Stimulated activated naive CD8-positive, alpha-beta T cell treated with anti-CD3 and anti-CD28 coated beads, Interleukin-15, amount 100 ng/mL, for 72 hours (primary cell): ENCODE measurements at regions not wholly inside any gene's neighbourhood (a gene's known extent, or its start where the extent isn't known, plus 50 kb on each side); places are given as distances from the start of the nearest gene placed in this dataset.
A peak's percentile ranks its signal among the peaks of the same experiment; 100 is the strongest.

ENCODE experiments used
- ATAC-seq: fragments of 150-1000 bp; cut with Tn5 transposase; 2 replicates; pipeline ENCODE4 v1.10.0; 2021; ENCODE audit warnings: mild to moderate bottlenecking, moderate library complexity
- DNase-seq, 2 donors: peaks; one replicate each; pipeline ENCODE4 v3.0.0; 2021 to 2022
- H3K27ac Mint-ChIP-seq, 2 donors: one replicate each; pipeline ENCODE4 v1.8.0; 2022; ENCODE audit warnings: mild to moderate bottlenecking in 2 of 2, mixed read lengths in 2 of 2, moderate library complexity in 2 of 2
- H3K27me3 Mint-ChIP-seq: one replicate; pipeline ENCODE4 v1.8.0; 2022; ENCODE audit warnings: mixed read lengths
- H3K4me1 Mint-ChIP-seq: one replicate; pipeline ENCODE4 v1.8.0; 2022; ENCODE audit warnings: mild to moderate bottlenecking, mixed read lengths
- H3K4me3 Mint-ChIP-seq, 2 donors: one replicate each; pipeline ENCODE4 v1.8.0; 2022; ENCODE audit warnings: mild to moderate bottlenecking in 2 of 2, mixed read lengths in 2 of 2, moderate library complexity in 1 of 2
- H3K9me3 Mint-ChIP-seq, 2 donors: one replicate each; pipeline ENCODE4 v1.8.0; 2022; ENCODE audit warnings: mixed read lengths in 2 of 2

DNA sequence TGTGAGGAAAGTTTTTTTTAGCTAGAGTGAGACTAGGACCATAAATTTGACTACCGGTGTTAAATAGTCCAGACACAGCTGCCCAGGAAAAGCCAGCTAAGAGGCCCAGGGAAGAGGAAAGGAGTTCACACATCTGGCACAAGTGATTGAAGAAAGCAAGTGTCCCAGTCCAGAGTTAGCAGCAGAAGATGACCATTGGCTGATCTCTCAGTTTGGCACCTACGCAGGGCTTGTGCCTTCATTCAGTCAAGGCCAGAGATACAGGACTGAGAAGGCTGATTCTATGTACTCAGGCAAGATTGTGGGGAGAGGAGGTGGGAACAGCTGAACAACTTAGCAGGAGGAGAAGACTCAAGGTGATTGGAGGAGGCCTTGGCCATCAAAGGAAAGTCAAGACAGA is 575.0 kb upstream of the KLF12 start:
- Mint-ChIP-seq H3K4me3 (no peak overlapping the region), H3K4me1 (no peaks in the 10 kb centered on the region), H3K27ac (no peak overlapping the region), H3K9me3 (no peaks in the 10 kb centered on the region), H3K27me3 (no peaks in the 10 kb centered on the region)
- ATAC-seq (no peak), DNase-seq (no peak)

DNA sequence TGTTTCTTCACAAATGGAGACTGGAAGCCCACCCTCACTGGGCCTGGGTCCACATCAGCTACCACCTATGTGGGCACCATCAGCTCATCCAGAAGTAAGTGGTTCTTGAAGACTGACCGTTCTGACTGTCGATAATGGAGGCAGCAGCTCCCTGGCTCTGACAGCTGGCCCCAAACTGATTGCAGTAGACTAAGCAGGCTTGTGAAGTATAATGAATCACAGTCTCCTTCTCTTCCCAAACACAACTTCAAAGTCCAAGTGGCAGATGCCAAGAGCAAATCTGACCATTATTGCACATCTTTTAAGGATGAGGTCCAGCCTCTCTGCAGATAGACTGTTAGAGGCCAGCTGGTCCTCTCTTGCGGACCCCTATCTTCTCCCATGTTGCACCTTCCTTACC is 574.4 kb upstream of the KLF12 start:
- H3K9me3 Mint-ChIP-seq, result no peaks in the 10 kb centered on the region
- DNase-seq (no peak), ATAC-seq (no peak)
- H3K4me1 Mint-ChIP-seq, result no peaks in the 10 kb centered on the region
- no peaks in the 10 kb centered on the region for H3K27me3 Mint-ChIP-seq
- H3K4me3 Mint-ChIP-seq, result no peak overlapping the region
- H3K27ac Mint-ChIP-seq, result no peak overlapping the region

DNA sequence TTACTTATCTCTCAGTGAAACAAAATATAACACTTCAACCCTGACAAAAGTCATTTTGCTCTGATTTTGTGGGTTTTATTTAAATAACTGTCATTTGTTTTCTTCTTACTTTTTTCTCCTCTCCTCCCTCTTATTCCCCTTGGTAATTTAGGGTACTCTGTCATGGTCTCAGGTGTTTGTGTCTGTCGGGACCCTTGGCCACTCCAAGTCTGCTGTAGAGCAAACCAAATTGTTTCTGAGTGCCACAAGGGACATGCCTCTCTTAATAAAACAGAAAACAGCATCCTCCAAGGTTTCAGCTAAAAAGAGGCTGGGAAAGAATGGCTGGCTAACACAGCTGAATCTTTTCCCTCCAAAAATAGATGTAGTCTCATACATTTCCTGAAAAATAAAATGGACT is 573.1 kb upstream of the KLF12 start:
- H3K9me3 Mint-ChIP-seq, result no peaks in the 10 kb centered on the region
- DNase-seq (no peak), ATAC-seq (no peak)
- H3K27ac Mint-ChIP-seq, result peak overlapping the region in 1 of 2 donors; percentile 47
- no peak overlapping the region for H3K4me3 Mint-ChIP-seq
- no peaks in the 10 kb centered on the region for H3K4me1 Mint-ChIP-seq
- H3K27me3 Mint-ChIP-seq, result no peaks in the 10 kb centered on the region

DNA sequence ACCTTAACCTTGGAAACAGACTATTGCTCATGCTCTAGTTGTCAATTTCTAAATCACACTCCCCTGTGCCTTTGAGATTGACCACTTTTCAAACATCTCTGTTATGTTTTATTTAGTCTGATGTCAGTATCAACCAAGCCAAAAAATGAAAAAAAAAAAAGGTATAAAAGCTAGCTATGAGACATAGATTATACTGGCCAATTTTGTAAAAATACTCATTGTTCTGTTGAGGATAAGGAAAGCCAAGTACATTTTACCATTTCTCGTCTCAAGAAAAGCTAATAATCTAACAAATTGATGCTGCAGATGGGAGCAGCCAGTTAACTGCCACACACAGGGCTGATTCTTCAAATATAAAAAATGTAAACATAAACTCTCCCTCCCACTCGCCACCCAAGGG is 572.6 kb upstream of the KLF12 start:
- H3K4me3 Mint-ChIP-seq, result no peak overlapping the region
- DNase-seq (no peak), ATAC-seq (no peak)
- H3K4me1 Mint-ChIP-seq, result no peaks in the 10 kb centered on the region
- no peaks in the 10 kb centered on the region for H3K27me3 Mint-ChIP-seq
- H3K9me3 Mint-ChIP-seq, result no peaks in the 10 kb centered on the region
- H3K27ac Mint-ChIP-seq, result no peak overlapping the region

DNA sequence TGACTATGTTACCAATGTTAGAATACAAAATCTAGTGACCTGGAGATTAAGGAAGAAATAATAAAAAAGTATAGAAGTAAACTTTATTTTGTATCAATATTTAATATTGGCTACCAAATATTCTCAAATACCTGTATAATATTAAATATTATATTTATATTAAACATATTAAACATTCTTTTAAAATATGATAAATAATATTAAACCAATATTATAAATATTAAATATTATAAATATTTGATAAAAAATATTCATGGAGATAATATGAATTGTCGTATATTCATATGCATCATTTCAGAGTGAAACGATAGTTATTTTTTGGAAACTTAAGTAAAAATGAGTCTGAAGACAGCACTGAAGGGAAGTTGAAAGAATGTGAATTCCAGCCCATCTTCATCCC is 571.2 kb upstream of the KLF12 start:
- Mint-ChIP-seq H3K27ac (no peak overlapping the region), H3K4me1 (no peaks in the 10 kb centered on the region)
- DNase-seq, result no peak

DNA sequence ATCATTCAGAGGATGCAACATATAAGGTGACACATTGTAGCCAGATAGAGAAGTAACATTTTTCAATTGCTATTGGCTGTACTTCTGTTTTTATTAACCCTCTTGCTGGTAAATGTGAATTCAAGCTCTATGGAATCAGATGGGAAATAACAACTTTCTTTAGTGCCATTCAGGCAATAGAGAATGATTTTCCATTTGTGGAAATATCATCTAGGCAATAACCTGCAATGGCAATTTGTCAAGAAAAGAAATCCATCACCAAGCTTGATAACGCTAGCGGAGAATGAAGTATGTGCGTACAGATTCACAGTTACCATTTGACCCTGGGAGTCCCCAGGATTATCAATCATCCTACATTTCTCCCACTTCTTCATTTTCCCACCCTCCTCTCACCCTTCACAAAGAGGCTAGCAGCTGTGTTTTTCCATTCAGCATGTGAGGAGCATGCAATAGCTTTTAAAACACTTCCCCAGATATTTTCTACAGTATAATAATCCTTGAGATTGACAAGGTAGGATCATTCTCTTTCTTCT is 569.7 kb upstream of the KLF12 start:
- H3K9me3 Mint-ChIP-seq, result no peaks in the 10 kb centered on the region
- H3K27ac Mint-ChIP-seq, result no peak overlapping the region
- H3K4me3 Mint-ChIP-seq, result no peak overlapping the region
- H3K4me1 Mint-ChIP-seq, result no peaks in the 10 kb centered on the region
- H3K27me3 Mint-ChIP-seq, result no peaks in the 10 kb centered on the region
- DNase-seq, result no peak
- ATAC-seq, result no peak

More for the DNA sequence above, 571.2 kb upstream of the KLF12 start:
- ATAC-seq, result no peak
- Mint-ChIP-seq H3K27me3 (no peaks in the 10 kb centered on the region), H3K4me3 (no peak overlapping the region), H3K9me3 (no peaks in the 10 kb centered on the region)

DNA sequence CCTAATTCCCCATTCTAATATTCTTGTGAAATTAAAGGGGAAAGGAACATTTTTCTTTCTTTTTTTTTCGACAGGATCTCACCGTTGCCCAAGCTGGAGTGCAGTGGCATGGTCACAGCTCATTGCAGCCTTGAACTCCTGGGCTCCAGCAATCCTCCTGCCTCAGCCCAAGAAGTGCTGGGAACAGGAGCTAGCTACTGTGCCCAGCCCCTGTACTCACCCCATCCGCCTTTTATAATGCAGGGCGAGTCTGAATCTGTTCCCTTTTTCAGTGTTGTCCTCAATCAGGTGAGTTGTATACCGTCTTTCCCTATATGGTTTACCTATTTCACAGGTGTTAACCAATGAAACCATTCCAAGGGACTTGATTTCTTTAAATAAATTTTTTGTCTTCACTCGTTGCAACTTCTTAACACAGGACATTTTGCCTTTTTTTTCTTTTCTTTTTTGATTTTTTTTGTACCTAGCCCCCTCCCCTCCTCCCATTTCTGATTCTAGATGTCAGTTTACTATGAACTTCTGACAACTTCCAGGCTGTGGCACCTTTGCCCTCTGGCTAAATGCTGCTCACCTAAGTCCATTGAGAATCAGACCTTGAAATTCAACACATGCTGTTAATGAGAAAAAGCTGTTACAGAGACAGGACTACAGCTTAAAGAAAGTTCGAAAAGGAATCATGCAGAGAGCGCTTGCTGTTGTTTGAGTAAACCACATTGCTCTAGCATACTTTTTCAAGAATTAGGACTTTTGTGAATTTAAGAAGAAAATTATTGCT is 562.1 kb upstream of the KLF12 start:
- no peak for ATAC-seq
- H3K27ac Mint-ChIP-seq, result no peak overlapping the region

DNA sequence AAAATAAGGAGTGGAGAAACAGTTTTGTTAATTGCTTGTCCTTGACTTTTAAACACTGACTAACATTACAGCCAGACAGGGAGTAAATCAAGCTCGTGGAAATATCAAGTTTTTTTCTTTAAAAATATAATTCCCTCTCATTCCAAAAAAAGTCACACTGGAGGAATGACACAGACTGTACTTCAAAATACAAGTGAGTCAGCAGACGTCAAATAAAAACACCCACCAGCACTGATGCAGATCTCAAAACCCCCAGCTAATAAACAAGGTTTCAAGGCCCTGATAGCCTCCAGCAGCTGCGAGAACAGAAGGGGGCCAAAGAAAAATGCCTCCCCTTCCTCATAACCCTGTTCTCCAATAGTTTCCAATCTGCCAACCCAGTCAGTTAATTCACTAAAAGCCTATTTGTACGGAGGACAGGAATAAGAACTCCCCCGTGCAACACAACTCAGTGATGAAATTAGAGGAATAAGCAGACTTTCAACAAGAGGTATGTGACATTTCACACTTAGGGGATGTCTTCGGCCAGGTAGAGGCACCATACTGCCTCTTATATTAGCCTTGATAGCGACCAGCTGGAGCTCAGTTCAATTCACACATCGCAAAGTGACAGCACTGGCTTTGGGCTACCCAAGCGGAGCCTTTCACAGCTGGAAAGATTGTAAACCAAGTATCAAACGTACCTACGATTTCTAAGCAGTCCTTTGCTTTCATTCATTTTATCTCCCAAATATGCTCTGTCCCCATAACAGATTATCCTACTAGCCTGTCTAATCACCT is 561.0 kb upstream of the KLF12 start:
- DNase-seq (no peak), ATAC-seq (no peak)
- Mint-ChIP-seq H3K9me3 (no peaks in the 10 kb centered on the region), H3K4me3 (no peak overlapping the region), H3K4me1 (no peaks in the 10 kb centered on the region), H3K27ac (no peak overlapping the region), H3K27me3 (no peaks in the 10 kb centered on the region)

More for the DNA sequence above, 562.1 kb upstream of the KLF12 start:
- no peak for DNase-seq
- H3K4me1 Mint-ChIP-seq, result no peaks in the 10 kb centered on the region
- H3K4me3 Mint-ChIP-seq, result no peak overlapping the region
- no peaks in the 10 kb centered on the region for H3K9me3 Mint-ChIP-seq
- no peaks in the 10 kb centered on the region for H3K27me3 Mint-ChIP-seq

DNA sequence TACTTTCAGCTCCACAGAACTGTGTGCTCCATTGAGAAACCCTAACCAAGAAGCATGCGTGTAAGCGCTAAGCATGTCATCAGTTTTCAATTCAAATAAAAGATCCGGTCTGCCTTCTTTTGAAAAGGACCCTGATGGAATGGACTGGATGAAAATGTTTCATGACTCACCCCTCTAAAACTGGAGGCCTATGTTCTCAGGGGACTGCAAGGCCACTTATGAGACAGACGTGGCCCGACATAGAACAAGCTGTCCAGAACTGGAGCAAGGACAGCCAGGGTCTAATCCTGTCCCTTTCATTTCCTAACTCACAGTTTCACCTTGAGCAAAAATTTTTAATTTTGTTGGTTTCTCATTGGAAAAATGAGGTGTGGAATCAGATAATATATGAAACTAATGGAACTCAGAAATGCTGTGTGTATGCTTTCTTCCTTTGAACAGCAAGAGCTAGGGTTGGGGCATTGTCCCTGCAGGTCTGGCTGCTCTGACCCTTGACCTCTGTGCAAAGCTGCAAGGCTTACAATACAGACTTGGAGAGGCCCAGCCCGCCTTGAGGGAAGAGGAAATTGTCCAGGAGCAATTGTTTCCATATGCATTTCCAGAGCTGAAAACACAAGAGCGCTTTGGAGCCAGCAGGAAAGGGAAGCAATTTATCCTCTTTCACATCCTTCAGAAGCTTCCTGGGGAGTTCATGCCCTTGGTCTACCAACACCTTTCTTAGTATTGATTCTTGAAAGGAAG is 553.4 kb upstream of the KLF12 start:
- DNase-seq, result no peak
- Mint-ChIP-seq H3K4me3 (no peak overlapping the region), H3K27me3 (no peaks in the 10 kb centered on the region), H3K4me1 (no peaks in the 10 kb centered on the region), H3K9me3 (peaks cover 10 to 12% of the 10 kb centered on the region in 2 donors), H3K27ac (no peak overlapping the region)
- no peak for ATAC-seq

DNA sequence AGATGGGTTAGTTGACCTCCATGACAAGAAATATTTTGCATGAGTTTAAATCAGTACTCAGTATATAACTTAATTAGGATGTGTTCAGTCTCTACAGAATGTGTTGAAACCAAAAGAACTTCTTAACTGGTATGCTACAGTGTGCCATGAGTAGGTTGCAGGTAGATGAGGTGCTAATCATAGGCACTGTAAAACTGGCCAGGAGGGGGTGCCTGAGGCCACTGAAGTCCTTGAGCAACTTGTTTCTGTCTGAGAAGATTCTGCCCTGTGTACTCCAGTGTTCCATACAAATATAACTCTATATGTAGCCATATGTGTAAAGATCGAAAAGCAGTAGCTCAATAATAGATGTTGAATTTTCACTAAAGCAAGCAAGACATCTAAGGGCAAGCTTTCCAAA is 549.2 kb upstream of the KLF12 start:
- Mint-ChIP-seq H3K4me1 (no peaks in the 10 kb centered on the region), H3K27ac (no peak overlapping the region), H3K9me3 (peaks cover 10 to 12% of the 10 kb centered on the region in 2 donors), H3K27me3 (no peaks in the 10 kb centered on the region), H3K4me3 (no peak overlapping the region)
- no peak for ATAC-seq
- DNase-seq, result no peak

DNA sequence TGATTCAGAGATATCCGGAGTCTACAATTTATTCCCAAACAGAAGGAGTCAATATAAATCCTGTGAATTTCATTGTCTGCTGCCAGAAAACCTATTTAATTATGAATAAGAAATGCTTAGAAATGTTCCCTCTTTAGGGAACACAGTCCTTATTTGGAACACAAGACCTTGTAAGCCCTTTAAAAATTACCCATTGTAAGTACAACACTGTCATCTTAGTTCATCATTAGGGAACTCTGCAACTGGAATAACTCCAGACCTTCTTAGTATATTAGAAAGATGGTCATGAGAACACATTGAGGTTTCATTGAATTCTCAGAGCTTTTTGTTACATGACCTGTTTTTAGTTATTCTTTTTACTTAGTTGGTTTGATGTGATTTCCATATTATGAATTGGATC is 548.5 kb upstream of the KLF12 start:
- peaks cover 10 to 12% of the 10 kb centered on the region in 2 donors for H3K9me3 Mint-ChIP-seq
- no peaks in the 10 kb centered on the region for H3K4me1 Mint-ChIP-seq
- H3K4me3 Mint-ChIP-seq, result no peak overlapping the region
- no peak overlapping the region for H3K27ac Mint-ChIP-seq
- H3K27me3 Mint-ChIP-seq, result no peaks in the 10 kb centered on the region
- DNase-seq (no peak), ATAC-seq (no peak)

DNA sequence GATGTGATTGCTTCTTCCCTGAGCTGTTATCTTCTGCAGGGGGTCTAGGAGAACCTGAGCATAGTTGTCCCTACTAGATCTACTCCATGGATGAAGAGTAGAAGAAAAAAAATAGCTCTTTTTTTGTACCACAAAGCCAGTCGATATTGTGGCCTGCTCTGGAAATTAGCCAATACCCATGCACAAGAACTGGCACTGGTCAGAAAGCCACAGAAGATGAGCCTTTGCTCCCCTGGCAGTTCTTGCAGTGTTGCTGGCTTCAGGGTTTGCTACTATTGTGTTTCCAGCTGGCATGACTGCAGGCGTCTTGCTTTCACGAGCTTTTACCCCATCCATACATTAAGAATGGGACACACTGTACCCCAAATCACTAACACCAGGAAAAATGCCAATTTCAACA is 547.7 kb upstream of the KLF12 start:
- DNase-seq (no peak), ATAC-seq (no peak)
- Mint-ChIP-seq H3K27ac (no peak overlapping the region), H3K4me1 (no peaks in the 10 kb centered on the region), H3K9me3 (peaks cover 10 to 12% of the 10 kb centered on the region in 2 donors), H3K4me3 (no peak overlapping the region), H3K27me3 (no peaks in the 10 kb centered on the region)

DNA sequence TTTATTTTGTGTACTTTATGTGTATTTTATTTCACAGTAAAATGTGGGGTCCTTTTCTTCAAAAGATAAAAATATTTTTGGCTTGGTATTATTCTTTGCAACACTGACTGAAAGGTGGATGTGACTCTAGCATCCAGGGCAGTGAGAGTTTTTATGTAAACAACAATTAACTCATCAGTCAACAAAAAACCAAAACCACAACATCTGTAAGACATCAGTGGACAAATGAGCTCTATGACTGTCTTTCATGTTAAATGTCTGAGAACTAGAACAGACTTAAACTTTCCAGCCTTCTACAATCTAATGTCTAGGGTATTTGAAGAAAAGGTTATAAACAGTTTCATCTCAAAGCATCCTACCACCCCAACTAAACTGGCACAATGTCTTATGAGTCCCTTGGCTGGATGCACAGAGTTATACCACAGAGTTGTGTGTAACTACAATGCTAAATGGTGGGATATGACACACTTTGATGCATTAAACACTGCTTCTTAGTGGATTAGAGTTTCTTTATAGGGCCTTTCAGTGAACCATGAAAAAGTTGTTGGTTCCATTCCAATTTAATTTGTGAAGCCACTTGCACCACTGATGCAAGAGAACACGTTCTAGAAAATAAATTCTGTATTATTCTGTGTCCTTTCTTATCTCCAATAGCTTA is 544.2 kb upstream of the KLF12 start:
- no peak overlapping the region for H3K4me3 Mint-ChIP-seq
- ATAC-seq (no peak), DNase-seq (no peak)
- no peaks in the 10 kb centered on the region for H3K4me1 Mint-ChIP-seq
- no peaks in the 10 kb centered on the region for H3K9me3 Mint-ChIP-seq
- no peaks in the 10 kb centered on the region for H3K27me3 Mint-ChIP-seq
- H3K27ac Mint-ChIP-seq, result no peak overlapping the region

DNA sequence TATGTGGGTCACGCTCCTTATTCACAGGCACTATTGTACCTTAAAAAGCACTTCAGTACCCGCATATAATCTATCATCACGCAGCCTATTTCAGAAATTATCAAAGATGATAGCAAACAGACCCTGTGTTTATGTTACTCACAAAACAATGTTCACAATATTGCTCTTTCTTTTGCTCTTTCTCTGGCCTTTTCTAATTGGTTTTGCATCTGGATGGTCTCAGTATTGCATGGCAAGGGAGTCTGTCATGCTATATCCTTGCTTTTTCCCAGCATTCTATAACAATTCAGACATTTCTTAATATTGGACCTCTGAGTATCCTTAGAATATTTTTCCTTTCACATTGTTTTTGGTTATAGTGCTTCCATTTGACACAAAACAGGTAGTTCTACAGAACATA is 541.8 kb upstream of the KLF12 start:
- DNase-seq (no peak), ATAC-seq (no peak)
- Mint-ChIP-seq H3K4me3 (no peak overlapping the region), H3K27ac (no peak overlapping the region), H3K4me1 (no peaks in the 10 kb centered on the region), H3K27me3 (no peaks in the 10 kb centered on the region), H3K9me3 (no peaks in the 10 kb centered on the region)

DNA sequence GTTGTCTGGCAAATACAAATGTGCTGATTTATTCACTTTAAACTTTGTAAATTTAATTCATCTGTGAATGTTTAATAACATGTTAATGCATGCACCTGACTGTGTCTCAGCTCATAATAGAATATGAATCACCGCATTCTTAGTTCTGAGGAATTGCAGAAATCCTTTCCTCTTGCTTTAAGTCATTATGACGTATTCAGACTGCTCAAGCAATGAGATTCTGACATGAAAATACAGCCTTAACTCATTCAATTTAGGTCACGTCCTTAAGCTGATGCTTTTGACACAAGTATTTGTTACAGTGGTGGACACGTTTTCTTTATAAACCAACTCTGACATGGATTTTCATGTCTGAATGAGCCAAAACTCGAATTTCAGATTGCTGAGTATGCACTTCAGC is 541.0 kb upstream of the KLF12 start:
- H3K9me3 Mint-ChIP-seq, result no peaks in the 10 kb centered on the region
- no peak overlapping the region for H3K27ac Mint-ChIP-seq
- H3K27me3 Mint-ChIP-seq, result no peaks in the 10 kb centered on the region
- no peak overlapping the region for H3K4me3 Mint-ChIP-seq
- DNase-seq, result no peak
- H3K4me1 Mint-ChIP-seq, result no peaks in the 10 kb centered on the region
- ATAC-seq, result no peak
